IPS DF 4.7 (cell line): ENCODE measurements at regions not wholly inside any gene's neighbourhood (a gene's known extent, or its start where the extent isn't known, plus 50 kb on each side); places are given as distances from the start of the nearest gene placed in this dataset.

ENCODE experiments used
- DNase-seq: peaks from one replicate; pipeline ENCODE4 v3.0.0-alpha.2; 2013; ENCODE audit warnings: low spot score; ENCODE audit errors: extremely low read depth

- DNase-seq: no peak
Observed at GRCh38 chr12:118750666-118751065, 230.7 kb upstream of the SRRM4 start.

GRCh38 chr12:118751355-118751754, 230.0 kb upstream of the SRRM4 start:
- no peak for DNase-seq

DNA sequence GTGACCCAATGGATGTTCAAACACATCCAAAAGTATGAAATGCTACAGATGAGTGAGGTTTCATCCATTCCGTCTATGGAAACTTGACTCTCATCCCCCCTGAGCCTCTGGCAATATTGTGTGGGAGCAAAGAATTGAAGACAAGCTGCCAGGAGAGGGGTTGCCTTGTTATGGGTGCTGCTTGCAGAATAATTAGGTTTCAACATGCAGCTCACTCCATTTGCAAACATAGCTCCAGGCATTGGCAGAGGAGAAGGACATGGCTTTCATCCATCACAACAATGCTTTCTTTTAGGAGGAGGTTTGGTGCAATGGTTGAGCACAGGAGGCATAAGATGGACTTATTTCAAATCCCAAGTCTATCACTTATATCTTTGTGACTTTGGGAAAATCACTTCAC, 220.7 kb upstream of the SRRM4 start:
- DNase-seq: no peak

DNA sequence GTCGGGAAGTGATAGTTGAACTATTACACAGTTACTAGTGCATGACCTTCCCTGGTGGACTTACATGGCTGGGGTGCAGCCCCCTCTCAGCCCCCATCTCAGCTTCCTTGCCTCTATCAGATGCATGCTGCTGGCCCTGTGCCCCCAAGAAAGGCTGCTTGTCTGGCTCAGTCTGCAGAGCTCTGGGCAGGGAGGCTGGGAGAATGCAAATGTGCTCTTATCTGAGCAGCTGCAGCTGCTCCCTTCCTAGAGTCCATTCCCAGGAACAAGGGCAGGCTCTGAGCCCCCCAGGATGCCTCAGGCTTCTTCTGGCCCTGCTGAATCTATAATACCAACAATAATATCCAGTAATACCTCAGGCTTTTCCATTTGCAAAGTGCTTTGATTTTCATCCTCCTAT, 218.1 kb upstream of the SRRM4 start:
- DNase-seq: no peak

GRCh38 chr12:118773956-118774723, 207.2 kb upstream of the SRRM4 start:
- peak; percentile 79 for DNase-seq

DNA sequence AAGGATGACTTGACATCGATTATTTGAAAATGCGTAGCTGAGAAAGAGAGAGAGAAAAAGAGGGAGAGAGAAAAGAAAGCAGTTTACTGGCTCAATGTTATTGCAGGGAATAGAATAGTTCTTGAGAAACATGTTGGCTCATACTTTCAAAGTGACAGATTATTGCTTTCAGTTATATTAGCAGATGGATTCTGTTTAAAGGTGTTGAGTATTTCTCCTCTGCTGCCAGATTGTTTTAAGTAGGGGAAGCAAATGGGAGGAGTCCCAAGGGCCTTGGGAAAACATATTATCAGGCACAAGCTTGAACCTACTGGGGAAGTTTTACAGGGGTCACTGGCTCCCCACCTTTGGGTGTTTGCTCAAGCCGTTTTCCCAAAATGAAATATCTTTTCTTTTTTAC, 203.8 kb upstream of the SRRM4 start:
- no peak for DNase-seq

DNA sequence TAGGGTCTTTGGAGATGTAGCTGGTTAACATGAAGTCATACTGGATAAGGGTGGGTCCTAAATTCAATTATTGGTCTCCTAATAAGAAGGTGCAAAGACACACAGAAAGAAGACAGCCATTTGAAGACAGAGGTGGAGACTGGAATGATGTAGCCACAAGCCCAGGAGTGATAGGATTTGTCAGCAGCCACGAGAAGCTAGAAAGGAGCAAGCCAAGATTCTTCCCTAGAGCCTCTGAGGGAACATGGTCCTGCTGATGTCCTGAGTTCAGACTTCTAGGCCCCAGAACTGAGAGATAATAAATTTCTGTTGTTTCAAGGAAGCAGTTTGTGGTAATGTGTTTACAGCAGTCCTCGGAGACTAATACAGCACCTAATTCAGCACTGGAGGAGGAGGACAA, 203.3 kb upstream of the SRRM4 start:
- DNase-seq: no peak

DNA sequence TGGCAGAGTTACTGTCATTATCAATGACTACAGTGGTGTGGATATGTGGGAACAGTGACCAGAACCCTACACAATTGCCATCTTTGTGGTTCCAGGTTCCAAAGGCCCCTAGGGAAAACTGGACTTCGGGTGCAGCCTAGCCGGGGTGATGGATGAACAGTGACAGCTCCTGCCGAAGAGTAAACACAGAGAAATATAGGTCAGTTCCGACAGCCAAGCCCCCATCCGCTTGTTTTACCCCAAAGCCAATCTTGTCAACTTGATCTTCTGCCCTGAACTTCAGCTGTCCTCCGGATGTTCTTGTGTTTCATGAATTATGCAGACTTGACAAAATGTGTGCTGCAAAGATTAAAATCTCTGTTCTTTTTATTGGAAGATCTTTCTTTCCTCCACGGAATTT, 200.4 kb upstream of the SRRM4 start:
- no peak for DNase-seq

DNA sequence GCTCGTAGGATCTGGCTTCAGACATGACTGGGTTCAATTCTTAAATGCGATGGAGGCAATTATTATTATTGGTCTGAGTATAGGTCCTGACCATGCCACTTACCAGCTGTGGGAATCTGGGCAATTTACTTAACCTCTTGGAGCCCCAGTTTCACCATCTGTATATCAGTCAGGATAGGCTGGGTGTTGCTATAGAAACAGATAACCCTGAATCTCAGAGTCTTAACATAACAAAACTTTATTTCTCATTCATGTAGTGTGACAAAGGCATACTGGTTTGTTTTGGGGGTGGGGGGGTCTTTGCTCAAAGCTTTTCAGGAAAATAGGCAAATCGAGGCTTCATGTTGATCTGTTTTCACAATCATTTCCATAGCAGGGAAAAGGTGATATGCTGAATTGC, 199.6 kb upstream of the SRRM4 start:
- DNase-seq: no peak

DNA sequence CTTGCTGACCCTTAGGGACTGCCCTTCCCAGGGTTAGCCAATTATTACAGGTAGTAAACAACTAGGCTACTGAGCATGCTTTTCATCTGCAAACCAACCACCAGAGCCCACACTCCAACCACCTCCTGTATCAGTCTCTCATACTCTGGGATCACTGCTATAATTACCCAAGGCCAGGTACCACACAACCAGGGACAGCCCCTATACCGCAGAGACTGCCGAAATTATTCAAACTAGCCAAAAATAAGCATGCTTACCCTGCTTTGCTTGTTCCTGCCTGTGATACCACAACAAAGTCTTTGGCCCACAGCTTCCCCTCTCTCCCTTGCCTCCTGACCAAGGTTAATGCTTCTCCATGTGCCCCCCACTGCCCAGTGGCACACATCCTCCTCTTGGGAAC, 197.6 kb upstream of the SRRM4 start:
- DNase-seq: no peak

DNA sequence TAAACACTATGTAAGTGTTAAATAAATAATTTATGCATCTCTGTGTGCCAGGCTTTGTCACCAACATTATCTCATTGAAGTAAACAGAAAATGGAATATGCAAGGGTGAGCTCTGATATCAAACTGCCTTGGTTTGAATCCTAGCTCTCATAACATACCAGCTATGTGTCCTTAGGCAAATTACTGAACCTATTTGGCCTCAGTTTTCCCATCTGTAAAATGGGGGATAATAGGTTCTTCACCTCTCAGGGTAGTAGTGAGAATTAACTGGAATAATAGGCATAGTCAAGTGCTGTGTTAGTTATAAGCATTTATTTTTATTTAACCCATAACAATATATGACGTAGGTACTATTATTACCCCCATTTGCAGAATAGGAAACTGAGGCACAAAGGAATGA, 190.8 kb upstream of the SRRM4 start:
- no peak for DNase-seq

DNA sequence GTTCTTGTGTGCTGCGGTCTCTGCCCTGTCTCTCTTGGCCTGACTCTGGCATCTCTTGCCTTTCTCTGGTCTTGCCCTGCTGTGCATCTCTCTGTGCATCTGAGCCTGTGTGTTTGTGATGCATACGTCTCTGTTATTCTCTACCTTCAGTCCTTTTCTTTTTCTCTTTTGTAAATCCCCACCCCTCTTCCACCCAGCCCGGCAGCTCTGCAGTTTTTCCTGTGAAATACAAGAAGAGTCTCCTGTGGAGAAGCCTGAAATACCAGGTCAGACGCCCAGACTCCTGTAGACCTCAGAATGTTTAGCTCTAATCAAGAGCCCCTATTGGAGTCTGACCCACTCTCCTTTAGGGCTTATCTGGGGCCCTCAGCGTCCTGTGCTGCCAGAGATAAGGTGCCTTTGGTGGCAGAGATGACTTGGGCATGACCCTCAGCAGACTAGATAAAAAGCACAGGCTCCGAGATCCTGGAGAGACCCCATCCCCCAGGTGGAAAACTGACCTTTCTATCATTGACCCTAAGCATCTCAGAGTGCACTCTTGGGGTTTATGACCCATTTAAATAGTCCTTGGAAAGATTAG, 167.5 kb upstream of the SRRM4 start:
- DNase-seq: no peak

DNA sequence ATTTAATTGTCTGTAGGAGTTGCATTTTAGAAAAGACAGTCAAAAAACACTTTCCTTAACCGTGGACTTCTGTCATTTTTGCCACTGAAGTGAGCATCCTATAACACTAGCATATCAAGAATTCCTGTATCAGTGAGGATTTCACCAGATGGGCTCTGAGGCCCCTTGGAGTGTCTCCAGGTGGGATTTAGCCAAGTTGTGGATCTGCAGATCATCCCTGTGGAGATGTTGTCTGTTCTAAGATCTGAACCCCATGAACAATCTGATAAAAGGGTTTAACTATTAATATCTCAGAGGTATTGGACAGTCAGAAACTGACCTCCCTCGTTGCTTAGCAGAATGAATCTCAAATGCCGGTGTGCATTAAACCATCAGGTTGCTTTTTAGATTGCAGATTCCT, 165.0 kb upstream of the SRRM4 start:
- no peak for DNase-seq

- DNase-seq: no peak
Observed at GRCh38 chr12:118821386-118821925, 159.9 kb upstream of the SRRM4 start.

GRCh38 chr12:118822512-118822911, 158.8 kb upstream of the SRRM4 start:
- no peak for DNase-seq

DNA sequence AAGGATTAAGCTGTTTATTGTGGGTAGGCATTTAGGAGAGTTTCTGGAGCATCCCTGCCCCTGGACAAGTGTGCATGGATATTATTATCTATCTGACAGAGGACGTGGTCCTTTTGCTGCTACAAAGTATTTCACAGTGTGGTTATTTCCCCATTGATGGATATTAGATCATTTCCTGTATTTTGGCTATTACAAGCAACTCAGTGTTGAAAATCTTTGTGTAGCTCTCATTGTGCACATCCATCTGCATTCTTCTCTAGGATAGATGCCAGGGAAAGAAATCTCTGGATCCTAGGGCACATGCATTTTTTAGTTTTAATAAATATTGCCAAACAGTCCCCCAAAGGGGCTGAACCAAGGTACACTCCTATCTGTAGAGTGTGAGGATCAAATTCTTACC, 154.3 kb upstream of the SRRM4 start:
- DNase-seq: no peak

DNA sequence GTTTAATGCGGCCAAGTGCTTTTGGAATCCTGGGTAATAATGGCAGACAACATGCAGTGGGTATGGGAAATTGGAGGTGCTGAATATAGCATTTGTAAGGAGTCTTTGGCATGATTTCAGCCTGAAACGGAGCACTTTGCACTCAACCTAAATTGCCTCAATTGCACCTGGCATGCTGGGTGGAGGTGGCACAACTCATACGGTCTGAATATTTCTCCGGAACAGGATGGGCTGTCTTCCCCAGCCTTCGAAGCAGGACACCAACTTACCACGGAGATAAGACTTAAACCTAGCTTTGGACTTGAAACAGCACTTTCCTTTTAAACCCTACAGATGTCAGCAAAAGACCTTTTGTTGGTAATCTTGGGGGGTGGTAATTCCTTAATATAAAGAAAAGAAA, 153.7 kb upstream of the SRRM4 start:
- DNase-seq: no peak

DNA sequence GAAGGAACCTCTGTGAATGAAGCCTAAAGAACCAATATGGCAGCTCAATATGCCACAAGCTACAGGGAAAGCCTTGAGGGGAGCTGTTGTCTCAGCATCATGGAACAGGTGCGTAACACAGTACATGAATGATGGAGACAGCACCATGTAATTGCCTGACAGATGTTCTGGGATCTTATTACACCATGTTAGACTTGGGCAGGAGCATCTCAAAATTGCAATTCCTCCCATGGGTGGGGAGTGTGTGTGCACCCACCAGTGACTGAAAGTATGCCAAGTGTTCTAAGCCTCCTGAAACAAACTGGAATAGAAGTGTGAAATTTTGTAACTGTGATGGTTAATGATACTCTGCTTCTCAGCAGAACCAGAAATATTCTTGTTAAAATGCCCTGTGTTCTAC, 151.0 kb upstream of the SRRM4 start:
- DNase-seq: no peak

DNA sequence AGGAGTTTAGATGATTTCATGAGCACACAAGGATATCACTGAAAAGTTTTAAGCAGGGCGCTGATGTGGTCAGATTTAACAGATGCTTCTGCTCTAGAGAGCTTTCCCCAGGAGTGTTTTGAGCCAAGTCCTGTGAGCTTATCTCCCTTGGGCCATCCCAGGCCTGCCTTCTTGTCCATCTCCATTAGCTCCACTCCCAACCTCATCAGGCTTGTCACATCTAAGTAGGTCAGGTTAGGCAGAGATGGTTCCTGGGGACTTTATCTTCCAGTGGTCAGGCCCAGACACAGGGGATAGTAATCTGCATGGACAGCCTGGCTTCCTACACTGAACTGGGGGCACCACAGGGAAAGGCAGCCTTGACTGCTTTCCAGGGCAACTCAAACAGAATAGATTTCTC, 145.4 kb upstream of the SRRM4 start:
- no peak for DNase-seq

GRCh38 chr12:118840399-118840798, 140.9 kb upstream of the SRRM4 start:
- DNase-seq: peak; percentile 16

DNA sequence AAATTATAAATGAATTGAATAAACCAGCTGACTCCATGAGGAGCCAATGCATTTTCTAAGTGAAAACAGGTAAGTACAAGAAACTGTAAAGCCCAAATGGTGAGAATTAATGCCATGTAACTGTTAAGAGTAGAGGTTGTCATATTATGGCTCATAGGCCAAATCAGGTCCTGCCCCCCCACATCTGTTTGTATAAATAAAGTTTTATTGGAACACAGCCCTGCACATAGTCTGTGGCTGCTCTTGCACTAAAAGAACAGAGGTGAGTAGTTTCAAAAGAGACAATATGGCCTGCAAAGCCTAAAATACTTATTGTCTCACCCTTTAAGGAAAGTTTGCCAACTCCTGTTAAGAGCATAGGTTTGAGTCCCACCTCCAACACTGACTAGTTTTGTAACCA, 140.5 kb upstream of the SRRM4 start:
- no peak for DNase-seq

GRCh38 chr12:118841588-118841987, 139.8 kb upstream of the SRRM4 start:
- DNase-seq: no peak

GRCh38 chr12:118842866-118843265, 138.5 kb upstream of the SRRM4 start:
- no peak for DNase-seq
